Upper lobe of right lung (tissue), 1 donor: ENCODE measurements at regions not wholly inside any gene's neighbourhood (a gene's known extent, or its start where the extent isn't known, plus 50 kb on each side); places are given as distances from the start of the nearest gene placed in this dataset.
A peak's percentile ranks its signal among the peaks of the same experiment; 100 is the strongest.

Experiments
- ATAC-seq: fragments of 200-7000 bp; cut with Tn5 transposase; one replicate; pipeline ENCODE4 v1.9.1; 2020; ENCODE audit warnings: mild to moderate bottlenecking, moderate library complexity
- DNase-seq: peaks from one replicate; pipeline ENCODE4 v3.0.0-alpha.2; 2020
- H3K27ac ChIP-seq: fragments of 200-600 bp; one replicate; pipeline ENCODE4 v1.8.0; 2022
- H3K27me3 ChIP-seq: fragments of 200-600 bp; one replicate; pipeline ENCODE4 v1.8.0; 2022; ENCODE audit warnings: mild to moderate bottlenecking
- H3K36me3 ChIP-seq: fragments of 200-600 bp; one replicate; pipeline ENCODE4 v1.8.0; 2022
- H3K4me1 ChIP-seq: fragments of 200-600 bp; one replicate; pipeline ENCODE4 v1.8.0; 2022
- H3K4me3 ChIP-seq: fragments of 200-600 bp; one replicate; pipeline ENCODE4 v1.8.0; 2022; ENCODE audit warnings: mild to moderate bottlenecking
- H3K9me3 ChIP-seq: fragments of 200-600 bp; one replicate; pipeline ENCODE4 v1.8.0; 2022
- intact Hi-C: fragments of 100-400 bp; cut with DNase I; formaldehyde crosslinking; loops from one replicate; pipeline ENCODE4 v1.11.0; 2022
- TF ChIP-seq, protein P1 (sequence below): fragments of 200-600 bp; IDR thresholded peaks from one replicate; pipeline ENCODE4 v1.8.0; 2022; ENCODE audit warnings: antibody characterized with exemption
- donor health status: DM: no; HTN: yes; CAD: no; lungs with severe emphysema.

DNA sequence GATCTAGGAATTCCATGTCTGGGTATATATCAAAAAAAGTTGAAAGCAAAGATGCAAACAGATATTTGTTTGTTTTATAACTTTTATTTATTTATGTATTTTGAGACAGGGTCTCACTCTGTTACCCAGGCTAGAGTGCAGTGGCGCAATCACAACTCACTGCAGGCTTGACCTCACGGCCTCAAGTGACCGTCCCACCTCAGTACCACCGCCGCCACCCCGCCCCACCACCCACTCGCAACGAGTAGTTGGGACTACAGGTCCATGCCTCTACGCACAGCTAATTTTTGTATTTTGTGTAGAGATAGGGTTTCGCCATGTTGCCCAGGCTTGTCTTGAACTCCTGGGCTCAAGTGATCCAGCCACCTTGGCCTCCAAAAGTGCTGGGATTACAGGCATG, 66.5 kb upstream of the KTN1 start:
- Histone ChIP-seq H3K4me1 (no peaks in the 10 kb centered on the region), H3K36me3 (no peaks in the 10 kb centered on the region), H3K27me3 (no peaks in the 10 kb centered on the region), H3K9me3 (no peaks in the 10 kb centered on the region), H3K27ac (no peak overlapping the region), H3K4me3 (no peak overlapping the region)
- DNase-seq (no peak), ATAC-seq (no peak)
- intact Hi-C loops, result no loop called here
- TF ChIP-seq, protein P1, sequence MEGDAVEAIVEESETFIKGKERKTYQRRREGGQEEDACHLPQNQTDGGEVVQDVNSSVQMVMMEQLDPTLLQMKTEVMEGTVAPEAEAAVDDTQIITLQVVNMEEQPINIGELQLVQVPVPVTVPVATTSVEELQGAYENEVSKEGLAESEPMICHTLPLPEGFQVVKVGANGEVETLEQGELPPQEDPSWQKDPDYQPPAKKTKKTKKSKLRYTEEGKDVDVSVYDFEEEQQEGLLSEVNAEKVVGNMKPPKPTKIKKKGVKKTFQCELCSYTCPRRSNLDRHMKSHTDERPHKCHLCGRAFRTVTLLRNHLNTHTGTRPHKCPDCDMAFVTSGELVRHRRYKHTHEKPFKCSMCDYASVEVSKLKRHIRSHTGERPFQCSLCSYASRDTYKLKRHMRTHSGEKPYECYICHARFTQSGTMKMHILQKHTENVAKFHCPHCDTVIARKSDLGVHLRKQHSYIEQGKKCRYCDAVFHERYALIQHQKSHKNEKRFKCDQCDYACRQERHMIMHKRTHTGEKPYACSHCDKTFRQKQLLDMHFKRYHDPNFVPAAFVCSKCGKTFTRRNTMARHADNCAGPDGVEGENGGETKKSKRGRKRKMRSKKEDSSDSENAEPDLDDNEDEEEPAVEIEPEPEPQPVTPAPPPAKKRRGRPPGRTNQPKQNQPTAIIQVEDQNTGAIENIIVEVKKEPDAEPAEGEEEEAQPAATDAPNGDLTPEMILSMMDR, result no peak

DNA sequence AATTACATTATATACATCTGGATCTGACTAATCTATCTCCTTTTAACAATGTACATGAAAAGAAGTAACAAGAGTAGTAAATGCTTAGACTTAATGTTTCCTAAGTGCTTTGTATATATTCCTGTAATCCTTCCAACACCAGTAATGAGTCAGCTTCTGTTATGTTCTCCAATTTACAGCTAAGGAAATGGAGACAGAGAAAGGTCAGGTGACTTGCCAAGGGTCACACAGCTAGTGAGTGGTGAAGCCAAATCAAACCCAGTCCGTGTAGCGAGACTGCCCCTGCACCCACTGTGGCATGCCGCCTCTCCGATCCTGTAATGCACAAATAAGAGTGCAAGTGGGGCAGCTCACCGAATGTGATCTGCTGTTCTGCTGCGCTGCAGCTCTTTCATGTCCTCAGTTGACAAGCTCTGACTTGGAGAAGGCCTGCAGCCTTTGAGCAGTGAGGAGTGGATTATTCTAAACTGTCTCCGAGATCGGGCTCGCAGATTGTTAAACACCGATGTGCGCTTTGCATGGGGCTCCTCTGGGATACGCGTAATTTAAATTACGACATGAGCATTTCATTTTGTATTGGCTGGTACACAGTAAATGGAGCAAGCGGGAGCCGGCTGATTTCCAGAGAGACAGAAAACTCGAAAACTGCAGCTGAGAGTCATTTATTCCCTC, 65.1 kb upstream of the KTN1 start:
- Histone ChIP-seq H3K36me3 (no peaks in the 10 kb centered on the region), H3K9me3 (no peaks in the 10 kb centered on the region), H3K4me3 (no peak overlapping the region), H3K4me1 (no peaks in the 10 kb centered on the region), H3K27ac (no peak overlapping the region), H3K27me3 (no peaks in the 10 kb centered on the region)
- DNase-seq (no peak), ATAC-seq (no peak)
- intact Hi-C loops, result no loop called here
- TF ChIP-seq, protein P1, result no peak

DNA sequence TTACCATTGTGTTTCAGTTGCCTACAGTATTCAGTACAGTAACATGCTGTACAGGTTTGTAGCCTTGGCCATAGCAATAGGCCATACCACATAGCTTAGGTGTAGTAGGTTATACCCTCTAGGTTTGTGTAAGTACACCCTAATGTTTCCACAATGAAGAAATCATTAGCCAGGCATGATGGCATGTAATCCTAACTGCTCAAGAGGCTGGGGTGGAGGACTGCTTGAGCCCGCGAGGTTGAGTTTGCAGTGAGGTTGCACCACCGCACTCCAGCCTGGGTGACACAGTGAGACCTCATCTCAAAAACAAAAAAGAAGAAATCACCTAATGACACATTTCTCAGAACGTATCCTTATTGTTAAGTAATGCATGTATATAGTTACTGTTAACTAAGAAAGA, 63.2 kb upstream of the KTN1 start:
- intact Hi-C loops, result no loop called here
- DNase-seq (no peak), ATAC-seq (peak; percentile 64)
- no peaks in the 10 kb centered on the region for H3K36me3 ChIP-seq
- TF ChIP-seq, protein P1, result no peak
- no peak overlapping the region for H3K27ac ChIP-seq
- H3K4me1 ChIP-seq, result no peaks in the 10 kb centered on the region
- no peaks in the 10 kb centered on the region for H3K27me3 ChIP-seq
- H3K4me3 ChIP-seq, result no peak overlapping the region
- H3K9me3 ChIP-seq, result no peaks in the 10 kb centered on the region

DNA sequence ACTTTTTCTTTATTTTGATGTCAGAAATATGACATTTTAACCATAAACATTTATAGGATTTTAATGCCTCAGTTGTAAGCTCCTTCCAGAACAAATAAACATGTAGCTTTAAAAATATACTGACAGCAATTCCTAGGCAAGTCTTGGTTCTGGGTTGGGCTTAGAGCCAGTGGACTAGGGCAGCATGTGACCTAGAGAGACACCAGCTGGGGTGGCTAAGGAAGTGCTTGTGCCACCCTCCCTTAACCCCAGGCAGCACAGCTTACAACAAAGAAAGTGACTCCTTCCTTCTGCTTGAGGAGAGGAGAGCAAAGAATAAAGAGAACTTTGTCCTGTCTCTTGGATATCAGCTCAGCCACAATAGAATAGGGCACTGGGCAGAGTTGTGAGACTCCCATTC, 61.6 kb upstream of the KTN1 start:
- Histone ChIP-seq H3K4me3 (no peak overlapping the region), H3K9me3 (no peaks in the 10 kb centered on the region), H3K4me1 (no peaks in the 10 kb centered on the region), H3K36me3 (no peaks in the 10 kb centered on the region), H3K27ac (no peak overlapping the region), H3K27me3 (no peaks in the 10 kb centered on the region)
- intact Hi-C loops, result no loop called here
- no peak for DNase-seq
- ATAC-seq, result no peak
- TF ChIP-seq, protein P1, result no peak

DNA sequence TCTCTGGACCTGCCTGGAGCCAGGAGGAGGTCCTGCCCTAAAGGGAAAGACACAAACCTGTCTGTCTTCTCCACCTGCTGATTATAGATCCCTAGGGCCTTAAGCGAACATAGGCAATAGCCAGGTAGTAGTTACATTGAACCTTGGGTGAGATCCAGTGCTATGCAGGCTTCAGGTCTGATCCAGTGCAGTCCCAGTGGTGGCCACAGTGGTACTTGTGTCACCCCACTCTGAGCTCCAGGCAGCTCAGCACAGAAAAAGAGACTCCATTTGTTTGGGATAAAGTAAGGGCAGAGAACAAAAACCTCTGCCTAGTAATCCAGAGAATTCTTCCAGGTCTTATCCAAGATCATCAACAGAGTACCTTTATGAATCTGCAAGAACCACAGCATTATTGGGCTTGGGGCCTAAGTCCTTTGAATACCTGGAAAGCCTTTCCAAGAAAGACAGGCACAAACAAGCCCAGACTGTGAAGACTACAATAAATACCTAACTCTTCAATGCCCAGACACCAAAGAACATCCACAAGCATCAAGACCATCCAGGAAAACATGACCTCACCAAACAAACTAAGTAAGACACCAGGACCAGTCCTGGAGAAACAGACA, 60.4 kb upstream of the KTN1 start:
- DNase-seq (no peak), ATAC-seq (no peak)
- no peak overlapping the region for H3K27ac ChIP-seq
- TF ChIP-seq, protein P1, result no peak
- no peak overlapping the region for H3K4me3 ChIP-seq
- no peaks in the 10 kb centered on the region for H3K36me3 ChIP-seq
- no peaks in the 10 kb centered on the region for H3K4me1 ChIP-seq
- no peaks in the 10 kb centered on the region for H3K9me3 ChIP-seq
- H3K27me3 ChIP-seq, result no peaks in the 10 kb centered on the region
- intact Hi-C loops, result no loop called here

DNA sequence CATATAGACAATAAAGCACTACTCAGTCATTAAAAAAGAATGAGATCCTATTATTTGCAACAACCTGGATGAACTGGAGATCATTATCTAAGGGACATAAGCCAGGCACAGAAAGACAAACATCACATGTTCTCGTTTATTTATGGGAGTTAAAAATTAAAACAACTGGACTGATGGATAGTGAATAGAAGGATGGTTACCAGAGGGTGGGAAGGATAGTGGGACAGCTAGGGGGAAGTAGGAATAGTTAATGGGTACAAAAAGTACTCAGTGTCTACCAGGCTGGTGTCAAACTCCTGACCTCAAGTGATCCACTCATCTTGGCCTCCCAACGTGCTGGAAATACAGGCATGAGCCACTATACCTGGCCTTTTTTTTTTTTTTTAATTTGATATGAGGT, 56.7 kb upstream of the KTN1 start:
- intact Hi-C loops, result no loop called here
- TF ChIP-seq, protein P1, result no peak
- Histone ChIP-seq H3K27me3 (no peaks in the 10 kb centered on the region), H3K4me1 (no peaks in the 10 kb centered on the region), H3K9me3 (no peaks in the 10 kb centered on the region), H3K4me3 (no peak overlapping the region), H3K36me3 (no peaks in the 10 kb centered on the region), H3K27ac (no peak overlapping the region)
- ATAC-seq, result no peak
- DNase-seq, result no peak
